Epithelial cell of proximal tubule (primary cell): ENCODE measurements at regions not wholly inside any gene's neighbourhood (a gene's known extent, or its start where the extent isn't known, plus 50 kb on each side); places are given as distances from the start of the nearest gene placed in this dataset.
"Not testable (repeated sequence)": the region's sequence is repeated elsewhere in the genome, so short reads cannot be mapped to it uniquely, and the experiment has no call there.

ENCODE experiments used
- DNase-seq: peaks from one replicate; pipeline ENCODE4 v3.0.0-alpha.2; 2011; ENCODE audit warnings: low read depth
- H3K4me3 ChIP-seq: 2 replicates; pipeline ENCODE4 v1.5.1; 2011; ENCODE audit warnings: low read depth, mild to moderate bottlenecking, low read length
- TF ChIP-seq, protein P1 (sequence below): conservative IDR thresholded peaks from 2 replicates; pipeline ENCODE4 v1.5.1; 2012; ENCODE audit warnings: low read depth, mild to moderate bottlenecking, low read length

- H3K4me3 ChIP-seq: no peak overlapping the region
- TF ChIP-seq, protein P1, sequence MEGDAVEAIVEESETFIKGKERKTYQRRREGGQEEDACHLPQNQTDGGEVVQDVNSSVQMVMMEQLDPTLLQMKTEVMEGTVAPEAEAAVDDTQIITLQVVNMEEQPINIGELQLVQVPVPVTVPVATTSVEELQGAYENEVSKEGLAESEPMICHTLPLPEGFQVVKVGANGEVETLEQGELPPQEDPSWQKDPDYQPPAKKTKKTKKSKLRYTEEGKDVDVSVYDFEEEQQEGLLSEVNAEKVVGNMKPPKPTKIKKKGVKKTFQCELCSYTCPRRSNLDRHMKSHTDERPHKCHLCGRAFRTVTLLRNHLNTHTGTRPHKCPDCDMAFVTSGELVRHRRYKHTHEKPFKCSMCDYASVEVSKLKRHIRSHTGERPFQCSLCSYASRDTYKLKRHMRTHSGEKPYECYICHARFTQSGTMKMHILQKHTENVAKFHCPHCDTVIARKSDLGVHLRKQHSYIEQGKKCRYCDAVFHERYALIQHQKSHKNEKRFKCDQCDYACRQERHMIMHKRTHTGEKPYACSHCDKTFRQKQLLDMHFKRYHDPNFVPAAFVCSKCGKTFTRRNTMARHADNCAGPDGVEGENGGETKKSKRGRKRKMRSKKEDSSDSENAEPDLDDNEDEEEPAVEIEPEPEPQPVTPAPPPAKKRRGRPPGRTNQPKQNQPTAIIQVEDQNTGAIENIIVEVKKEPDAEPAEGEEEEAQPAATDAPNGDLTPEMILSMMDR: no peak
- no peak for DNase-seq
Observed at GRCh38 chr14:43735932-43736331, 771.2 kb downstream of the FSCB start.

GRCh38 chr14:43729143-43729542, 777.9 kb downstream of the FSCB start:
- DNase-seq: no peak
- no peak overlapping the region for H3K4me3 ChIP-seq

GRCh38 chr14:43706900-43707299, 800.2 kb downstream of the FSCB start:
- TF ChIP-seq, protein P1: no peak
- DNase-seq: no peak
- no peak overlapping the region for H3K4me3 ChIP-seq

More at GRCh38 chr14:43729143-43729542, 777.9 kb downstream of the FSCB start:
- TF ChIP-seq, protein P1: no peak

- H3K4me3 ChIP-seq, DNase-seq: not testable (repeated sequence)
Observed at GRCh38 chr14:43698561-43699284, 808.4 kb downstream of the FSCB start.

- TF ChIP-seq, protein P1: no peak
- no peak overlapping the region for H3K4me3 ChIP-seq
Observed at GRCh38 chr14:43697003-43697402, 810.1 kb downstream of the FSCB start.

DNA sequence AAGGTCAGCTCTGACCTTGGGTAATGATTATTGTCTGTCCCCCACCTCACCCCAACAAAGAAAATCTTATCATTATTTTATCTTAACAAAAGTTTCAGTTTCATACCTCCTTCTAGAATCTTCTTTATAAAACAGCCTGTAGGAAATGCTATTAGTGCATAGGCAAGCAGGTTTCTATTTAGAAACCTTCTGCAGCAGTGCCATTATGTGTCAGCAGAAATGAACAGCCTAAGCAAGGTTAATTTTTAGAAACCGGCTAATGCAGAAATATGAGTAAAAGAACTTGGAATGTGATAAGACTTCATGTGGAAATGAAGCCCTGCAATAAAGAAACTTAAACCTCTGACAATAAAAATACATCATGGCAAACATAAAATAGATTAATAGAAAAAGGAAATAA, 814.4 kb downstream of the FSCB start:
- no peak overlapping the region for H3K4me3 ChIP-seq
- no peak for DNase-seq
- TF ChIP-seq, protein P1: no peak

More at GRCh38 chr14:43697003-43697402, 810.1 kb downstream of the FSCB start:
- no peak for DNase-seq

- TF ChIP-seq, protein P1: no peak
- DNase-seq: no peak
Observed at GRCh38 chr14:43687921-43688320, 819.2 kb downstream of the FSCB start.

More at GRCh38 chr14:43687921-43688320, 819.2 kb downstream of the FSCB start:
- no peak overlapping the region for H3K4me3 ChIP-seq
